PC-9 (cell line): ENCODE measurements at regions not wholly inside any gene's neighbourhood (a gene's known extent, or its start where the extent isn't known, plus 50 kb on each side); places are given as distances from the start of the nearest gene placed in this dataset.

ENCODE experiments used
- EZH2 ChIP-seq: fragments of 200-600 bp; sonication (generic); IDR thresholded peaks from 2 replicates; pipeline ENCODE4 v1.8.0; 2017; ENCODE audit warnings: antibody characterized with exemption, low read depth
- TF ChIP-seq, protein P1 (sequence below): fragments of 200-600 bp; sonication (generic); conservative IDR thresholded peaks from 2 replicates; pipeline ENCODE4 v1.6.1; 2017; ENCODE audit warnings: mixed run types, antibody characterized with exemption, mild to moderate bottlenecking, moderate library complexity

DNA sequence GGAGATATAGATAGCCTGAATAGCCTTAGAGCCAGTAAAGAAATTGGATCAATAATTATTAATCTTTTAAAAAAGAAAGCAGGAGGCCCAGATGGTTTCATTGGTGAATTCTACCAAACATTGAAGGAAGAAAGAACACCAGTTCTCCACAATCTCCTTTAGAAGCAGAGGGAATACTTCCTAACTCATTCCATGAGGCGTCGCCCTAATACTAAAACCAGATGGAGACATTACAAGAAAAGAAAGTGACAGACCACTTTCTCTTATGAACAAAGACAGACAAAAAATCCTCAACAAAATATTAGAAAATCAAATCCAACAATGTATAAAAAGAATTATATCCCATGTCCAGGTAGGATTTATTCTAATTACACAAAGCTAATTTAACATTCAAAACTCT is 362.6 kb downstream of the BCAT1 start:
- TF ChIP-seq, protein P1, sequence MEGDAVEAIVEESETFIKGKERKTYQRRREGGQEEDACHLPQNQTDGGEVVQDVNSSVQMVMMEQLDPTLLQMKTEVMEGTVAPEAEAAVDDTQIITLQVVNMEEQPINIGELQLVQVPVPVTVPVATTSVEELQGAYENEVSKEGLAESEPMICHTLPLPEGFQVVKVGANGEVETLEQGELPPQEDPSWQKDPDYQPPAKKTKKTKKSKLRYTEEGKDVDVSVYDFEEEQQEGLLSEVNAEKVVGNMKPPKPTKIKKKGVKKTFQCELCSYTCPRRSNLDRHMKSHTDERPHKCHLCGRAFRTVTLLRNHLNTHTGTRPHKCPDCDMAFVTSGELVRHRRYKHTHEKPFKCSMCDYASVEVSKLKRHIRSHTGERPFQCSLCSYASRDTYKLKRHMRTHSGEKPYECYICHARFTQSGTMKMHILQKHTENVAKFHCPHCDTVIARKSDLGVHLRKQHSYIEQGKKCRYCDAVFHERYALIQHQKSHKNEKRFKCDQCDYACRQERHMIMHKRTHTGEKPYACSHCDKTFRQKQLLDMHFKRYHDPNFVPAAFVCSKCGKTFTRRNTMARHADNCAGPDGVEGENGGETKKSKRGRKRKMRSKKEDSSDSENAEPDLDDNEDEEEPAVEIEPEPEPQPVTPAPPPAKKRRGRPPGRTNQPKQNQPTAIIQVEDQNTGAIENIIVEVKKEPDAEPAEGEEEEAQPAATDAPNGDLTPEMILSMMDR = no peak
- no peak for TF ChIP-seq EZH2
